Loucy (cell line): ENCODE measurements at regions not wholly inside any gene's neighbourhood (a gene's known extent, or its start where the extent isn't known, plus 50 kb on each side); places are given as distances from the start of the nearest gene placed in this dataset.

Source experiments
- EZH2phosphoT487 ChIP-seq: fragments of 200-600 bp; IDR thresholded peaks from 2 replicates; pipeline ENCODE4 v1.6.1; 2018; ENCODE audit warnings: antibody characterized with exemption, mild to moderate bottlenecking, moderate library complexity, borderline replicate concordance
- TF ChIP-seq, protein P1 (sequence below): fragments of 200-600 bp; sonication (generic); conservative IDR thresholded peaks from 2 replicates; pipeline ENCODE4 v1.5.1; 2014; ENCODE audit warnings: mild to moderate bottlenecking, antibody characterized with exemption, low read length

GRCh38 chr14:83255015-83255726 lies 1721.5 kb upstream of the SEL1L start:
- TF ChIP-seq, protein P1, sequence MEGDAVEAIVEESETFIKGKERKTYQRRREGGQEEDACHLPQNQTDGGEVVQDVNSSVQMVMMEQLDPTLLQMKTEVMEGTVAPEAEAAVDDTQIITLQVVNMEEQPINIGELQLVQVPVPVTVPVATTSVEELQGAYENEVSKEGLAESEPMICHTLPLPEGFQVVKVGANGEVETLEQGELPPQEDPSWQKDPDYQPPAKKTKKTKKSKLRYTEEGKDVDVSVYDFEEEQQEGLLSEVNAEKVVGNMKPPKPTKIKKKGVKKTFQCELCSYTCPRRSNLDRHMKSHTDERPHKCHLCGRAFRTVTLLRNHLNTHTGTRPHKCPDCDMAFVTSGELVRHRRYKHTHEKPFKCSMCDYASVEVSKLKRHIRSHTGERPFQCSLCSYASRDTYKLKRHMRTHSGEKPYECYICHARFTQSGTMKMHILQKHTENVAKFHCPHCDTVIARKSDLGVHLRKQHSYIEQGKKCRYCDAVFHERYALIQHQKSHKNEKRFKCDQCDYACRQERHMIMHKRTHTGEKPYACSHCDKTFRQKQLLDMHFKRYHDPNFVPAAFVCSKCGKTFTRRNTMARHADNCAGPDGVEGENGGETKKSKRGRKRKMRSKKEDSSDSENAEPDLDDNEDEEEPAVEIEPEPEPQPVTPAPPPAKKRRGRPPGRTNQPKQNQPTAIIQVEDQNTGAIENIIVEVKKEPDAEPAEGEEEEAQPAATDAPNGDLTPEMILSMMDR, result no peak
- no peak for TF ChIP-seq EZH2phosphoT487
